Vagina (tissue), 2 donors: ENCODE measurements at regions not wholly inside any gene's neighbourhood (a gene's known extent, or its start where the extent isn't known, plus 50 kb on each side); places are given as distances from the start of the nearest gene placed in this dataset.

Source experiments
- POLR2AphosphoS5 ChIP-seq, 2 donors: sonication (generic); formaldehyde crosslinking; IDR thresholded peaks; one replicate each; pipeline ENCODE4 v1.9.0; 2017; ENCODE audit warnings: antibody characterized with exemption in 2 of 2, mild to moderate bottlenecking in 2 of 2, low read depth in 1 of 2; ENCODE audit not compliant: insufficient read depth in 1 of 2
- TF ChIP-seq, protein P1 (sequence below), 3 experiments: fragments of 450-650 bp in 2 of 3; fragments of 200-600 bp in 1 of 3; sonication (generic) in 1 of 3; IDR thresholded peaks; one replicate each; pipeline ENCODE4 v1.5.1; 2017 to 2019; ENCODE audit warnings: antibody characterized with exemption in 3 of 3, mild to moderate bottlenecking in 2 of 3, moderate library complexity in 2 of 3

DNA sequence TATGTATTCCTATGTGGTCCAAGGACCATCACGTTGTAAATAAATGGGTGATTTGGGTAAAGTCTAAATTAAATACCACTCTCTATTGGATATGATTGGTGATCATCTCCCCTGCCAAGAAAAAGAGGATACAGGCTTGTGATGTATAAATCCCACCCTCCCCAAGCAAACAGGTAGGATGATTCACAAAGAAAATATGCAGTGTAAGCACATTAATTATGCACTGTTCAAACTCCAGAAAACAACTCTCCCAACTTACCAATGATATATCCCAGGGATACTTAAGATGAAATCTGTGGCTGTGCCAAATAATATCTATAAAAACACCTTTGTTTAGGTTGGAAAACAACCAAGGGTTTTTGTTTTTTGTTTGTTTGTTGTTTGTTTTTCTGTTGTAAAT is 795.9 kb downstream of the XPNPEP1 start:
- TF ChIP-seq, protein P1, sequence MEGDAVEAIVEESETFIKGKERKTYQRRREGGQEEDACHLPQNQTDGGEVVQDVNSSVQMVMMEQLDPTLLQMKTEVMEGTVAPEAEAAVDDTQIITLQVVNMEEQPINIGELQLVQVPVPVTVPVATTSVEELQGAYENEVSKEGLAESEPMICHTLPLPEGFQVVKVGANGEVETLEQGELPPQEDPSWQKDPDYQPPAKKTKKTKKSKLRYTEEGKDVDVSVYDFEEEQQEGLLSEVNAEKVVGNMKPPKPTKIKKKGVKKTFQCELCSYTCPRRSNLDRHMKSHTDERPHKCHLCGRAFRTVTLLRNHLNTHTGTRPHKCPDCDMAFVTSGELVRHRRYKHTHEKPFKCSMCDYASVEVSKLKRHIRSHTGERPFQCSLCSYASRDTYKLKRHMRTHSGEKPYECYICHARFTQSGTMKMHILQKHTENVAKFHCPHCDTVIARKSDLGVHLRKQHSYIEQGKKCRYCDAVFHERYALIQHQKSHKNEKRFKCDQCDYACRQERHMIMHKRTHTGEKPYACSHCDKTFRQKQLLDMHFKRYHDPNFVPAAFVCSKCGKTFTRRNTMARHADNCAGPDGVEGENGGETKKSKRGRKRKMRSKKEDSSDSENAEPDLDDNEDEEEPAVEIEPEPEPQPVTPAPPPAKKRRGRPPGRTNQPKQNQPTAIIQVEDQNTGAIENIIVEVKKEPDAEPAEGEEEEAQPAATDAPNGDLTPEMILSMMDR (IDR thresholded peaks at IDR 0.05): no peak
- no peak for TF ChIP-seq POLR2AphosphoS5 (IDR thresholded peaks at IDR 0.05; ENCODE audit: insufficient read depth in 1 of 2, low read depth in 1 of 2)
